ENCODE measurements at regions not wholly inside any gene's neighbourhood (a gene's known extent, or its start where the extent isn't known, plus 50 kb on each side); places are given as distances from the start of the nearest gene placed in this dataset.

- no peak for TF ChIP-seq CTCF (IDR thresholded peaks at IDR 0.05; ENCODE audit: insufficient read depth, low read depth, low read length, missing control alignments)
- DNase-seq (ENCODE audit: low read depth), result no peak
- no peak overlapping the region for H3K4me3 ChIP-seq (ENCODE audit: low read depth, low read length)
Measured at GRCh38 chr1:55358581-55358980, 143.4 kb upstream of the USP24 start.

GRCh38 chr1:55355549-55355948 is 140.4 kb upstream of the USP24 start:
- no peak for DNase-seq (ENCODE audit: low read depth)
- no peak overlapping the region for H3K4me3 ChIP-seq (ENCODE audit: low read depth, low read length)
- no peak for TF ChIP-seq CTCF (IDR thresholded peaks at IDR 0.05; ENCODE audit: insufficient read depth, low read depth, low read length, missing control alignments)

- TF ChIP-seq CTCF (IDR thresholded peaks at IDR 0.05; ENCODE audit: insufficient read depth, low read depth, low read length, missing control alignments), result no peak
- peak; percentile 70 for DNase-seq (ENCODE audit: low read depth)
- no peak overlapping the region for H3K4me3 ChIP-seq (ENCODE audit: low read depth, low read length)
Measured at GRCh38 chr1:55353707-55354620, 138.8 kb upstream of the USP24 start.

GRCh38 chr1:55352811-55353180 is 137.6 kb upstream of the USP24 start:
- DNase-seq (ENCODE audit: low read depth), result no peak
- no peak for TF ChIP-seq CTCF (IDR thresholded peaks at IDR 0.05; ENCODE audit: insufficient read depth, low read depth, low read length, missing control alignments)

GRCh38 chr1:55352080-55352810 is 137.1 kb upstream of the USP24 start:
- DNase-seq (ENCODE audit: low read depth), result no peak
- no peak for TF ChIP-seq CTCF (IDR thresholded peaks at IDR 0.05; ENCODE audit: insufficient read depth, low read depth, low read length, missing control alignments)

More at GRCh38 chr1:55352811-55353180, 137.6 kb upstream of the USP24 start:
- no peak overlapping the region for H3K4me3 ChIP-seq (ENCODE audit: low read depth, low read length)

GRCh38 chr1:55348356-55348755 is 133.2 kb upstream of the USP24 start:
- no peak for TF ChIP-seq CTCF (IDR thresholded peaks at IDR 0.05; ENCODE audit: insufficient read depth, low read depth, low read length, missing control alignments)
- no peak for DNase-seq (ENCODE audit: low read depth)
- H3K4me3 ChIP-seq (ENCODE audit: low read depth, low read length), result no peak overlapping the region

More at GRCh38 chr1:55352080-55352810, 137.1 kb upstream of the USP24 start:
- no peak overlapping the region for H3K4me3 ChIP-seq (ENCODE audit: low read depth, low read length)
